Fibroblast of lung (primary cell): ENCODE measurements at regions not wholly inside any gene's neighbourhood (a gene's known extent, or its start where the extent isn't known, plus 50 kb on each side); places are given as distances from the start of the nearest gene placed in this dataset.

Experiments used
- DNase-seq, 2 donors: peaks; one replicate each; pipeline versions ENCODE4 v3.0.0 to v3.0.0-alpha.2; 2010; ENCODE audit warnings: low read depth in 2 of 2
- H2AFZ ChIP-seq: 2 replicates; pipeline ENCODE4 v1.5.1; 2012; ENCODE audit warnings: low read length, control low read depth, inconsistent platforms
- H3K27ac ChIP-seq: 2 replicates; pipeline ENCODE4 v1.5.1; 2011; ENCODE audit warnings: low read length, control low read depth; ENCODE audit not compliant: insufficient read depth
- H3K27me3 ChIP-seq: 2 replicates; pipeline ENCODE4 v1.5.1; 2011; ENCODE audit warnings: mild to moderate bottlenecking, low read length; ENCODE audit not compliant: control insufficient read depth, insufficient read depth
- H3K36me3 ChIP-seq: 2 replicates; pipeline ENCODE4 v1.5.1; 2011; ENCODE audit warnings: low read length; ENCODE audit not compliant: control insufficient read depth, insufficient read depth
- H3K4me1 ChIP-seq: 2 replicates; pipeline ENCODE4 v1.5.1; 2011; ENCODE audit warnings: low read length; ENCODE audit not compliant: control insufficient read depth, insufficient read depth; ENCODE audit errors: extremely low read depth
- H3K4me2 ChIP-seq: 2 replicates; pipeline ENCODE4 v1.5.1; 2011; ENCODE audit warnings: low read length, control low read depth; ENCODE audit not compliant: insufficient read depth; ENCODE audit errors: extremely low read depth
- H3K4me3 ChIP-seq, 4 experiments: fragments of 200-600 bp in 1 of 4; sonication (generic) in 1 of 4; replicated peaks in 1 of 4; 2 replicates each; pipeline ENCODE4 v1.5.1; 2011 to 2016; ENCODE audit warnings: low read length in 4 of 4, low read depth in 3 of 4, mild to moderate bottlenecking in 3 of 4, control low read depth in 2 of 4, inconsistent platforms in 1 of 4, mixed read lengths in 1 of 4; ENCODE audit not compliant: insufficient read depth in 1 of 4; ENCODE audit errors: control extremely low read depth in 1 of 4
- H3K79me2 ChIP-seq: 2 replicates; pipeline ENCODE4 v1.5.1; 2012; ENCODE audit warnings: mild to moderate bottlenecking, low read length, inconsistent platforms; ENCODE audit not compliant: control insufficient read depth, insufficient read depth
- H3K9ac ChIP-seq: 2 replicates; pipeline ENCODE4 v1.5.1; 2011; ENCODE audit warnings: mild to moderate bottlenecking, low read length, control low read depth; ENCODE audit not compliant: insufficient read depth
- H3K9me3 ChIP-seq: 2 replicates; pipeline ENCODE4 v1.5.1; 2012; ENCODE audit warnings: low read depth, low read length; ENCODE audit not compliant: control insufficient read depth, insufficient read depth
- H4K20me1 ChIP-seq: 2 replicates; pipeline ENCODE4 v1.5.1; 2011; ENCODE audit warnings: low read length; ENCODE audit not compliant: control insufficient read depth, insufficient read depth; ENCODE audit errors: extremely low read depth
- CTCF ChIP-seq, 2 donors: IDR thresholded peaks in 1 of 2; conservative IDR thresholded peaks in 1 of 2; 1 replicate in 1 of 2; 2 replicates in 1 of 2; pipeline ENCODE4 v1.5.1; 2011 to 2012; ENCODE audit warnings: low read length in 2 of 2, control low read depth in 1 of 2, inconsistent platforms in 1 of 2, low read depth in 1 of 2, mild to moderate bottlenecking in 1 of 2
- EZH2 ChIP-seq: IDR thresholded peaks from 2 replicates; pipeline ENCODE4 v1.5.1; 2012; ENCODE audit warnings: low read length, control low read depth, mild to moderate bottlenecking; ENCODE audit errors: missing control alignments

- Histone ChIP-seq H3K27ac (no peak overlapping the region), H3K27me3 (no peaks in the 10 kb centered on the region), H4K20me1 (no peaks in the 10 kb centered on the region), H3K36me3 (no peaks in the 10 kb centered on the region), H3K79me2 (no peaks in the 10 kb centered on the region), H3K4me2 (no peak overlapping the region), H3K9ac (no peak overlapping the region), H3K9me3 (no peaks in the 10 kb centered on the region), H3K4me1 (no peaks in the 10 kb centered on the region), H3K4me3 (no peak overlapping the region), H2AFZ (no peak overlapping the region)
- TF ChIP-seq CTCF (conservative IDR thresholded peaks at IDR 0.05 in 1 of 2, IDR thresholded peaks at IDR 0.05 in 1 of 2; ENCODE audit: low read depth in 1 of 2, low read length in 2 of 2) (no peak), EZH2 (no peak)
- no peak for DNase-seq
These were observed 86.9 kb upstream of the FAT3 start for GRCh38 chr11:92137747-92138146.

GRCh38 chr11:92136797-92137196 is 87.8 kb upstream of the FAT3 start:
- no peak for TF ChIP-seq CTCF (conservative IDR thresholded peaks at IDR 0.05 in 1 of 2, IDR thresholded peaks at IDR 0.05 in 1 of 2; ENCODE audit: low read depth in 1 of 2, low read length in 2 of 2)
- no peak for TF ChIP-seq EZH2
- no peak overlapping the region for H3K9ac ChIP-seq
- no peaks in the 10 kb centered on the region for H3K79me2 ChIP-seq
- DNase-seq, result no peak
- no peak overlapping the region for H3K4me2 ChIP-seq
- H3K9me3 ChIP-seq, result no peaks in the 10 kb centered on the region
- no peaks in the 10 kb centered on the region for H4K20me1 ChIP-seq
- no peak overlapping the region for H3K4me3 ChIP-seq
- H3K36me3 ChIP-seq, result no peaks in the 10 kb centered on the region
- no peak overlapping the region for H3K27ac ChIP-seq
- H3K4me1 ChIP-seq, result no peaks in the 10 kb centered on the region
- no peaks in the 10 kb centered on the region for H3K27me3 ChIP-seq
- H2AFZ ChIP-seq, result no peak overlapping the region

- no peak overlapping the region for H3K9ac ChIP-seq
- no peaks in the 10 kb centered on the region for H3K79me2 ChIP-seq
- no peaks in the 10 kb centered on the region for H3K27me3 ChIP-seq
- no peaks in the 10 kb centered on the region for H3K36me3 ChIP-seq
- TF ChIP-seq CTCF (conservative IDR thresholded peaks at IDR 0.05 in 1 of 2, IDR thresholded peaks at IDR 0.05 in 1 of 2; ENCODE audit: low read depth in 1 of 2, low read length in 2 of 2), result no peak
- no peak for TF ChIP-seq EZH2
- no peaks in the 10 kb centered on the region for H3K9me3 ChIP-seq
- no peak overlapping the region for H3K27ac ChIP-seq
- no peaks in the 10 kb centered on the region for H4K20me1 ChIP-seq
- H2AFZ ChIP-seq, result no peak overlapping the region
- no peak overlapping the region for H3K4me2 ChIP-seq
- peak in 1 of 2 donors; percentile 83 for DNase-seq
- peaks cover 3% of the 10 kb centered on the region for H3K4me1 ChIP-seq
- H3K4me3 ChIP-seq, result no peak overlapping the region
These were observed 93.2 kb upstream of the FAT3 start for GRCh38 chr11:92131289-92131865.
